RWPE1 (cell line): ENCODE measurements at regions not wholly inside any gene's neighbourhood (a gene's known extent, or its start where the extent isn't known, plus 50 kb on each side); places are given as distances from the start of the nearest gene placed in this dataset.

Experiments used
- CTCF ChIA-PET: fragments of 350-600 bp; sonication (Branson Sonifier 250); formaldehyde crosslinking; extraction: SDS; loops from one replicate; lab custom pipeline; 2021; lab: Yijun Ruan, JAX
- POLR2A ChIA-PET: fragments of 400-600 bp; formaldehyde crosslinking; extraction: SDS; loops from one replicate; lab custom pipeline; 2020; ENCODE audit warnings: antibody characterized with exemption; ENCODE audit not compliant: low non-redundant PET; lab: Yijun Ruan, JAX
- DNase-seq: peaks from one replicate; pipeline ENCODE4 v3.0.0; 2012; ENCODE audit warnings: low spot score
- H3K27ac ChIP-seq: fragments of 450-650 bp; 2 replicates; pipeline ENCODE4 v1.5.1; 2017
- CTCF ChIP-seq: fragments of 450-650 bp; conservative IDR thresholded peaks from 2 replicates; pipeline ENCODE4 v1.5.1; 2017; ENCODE audit warnings: low read depth, mild to moderate bottlenecking

DNA sequence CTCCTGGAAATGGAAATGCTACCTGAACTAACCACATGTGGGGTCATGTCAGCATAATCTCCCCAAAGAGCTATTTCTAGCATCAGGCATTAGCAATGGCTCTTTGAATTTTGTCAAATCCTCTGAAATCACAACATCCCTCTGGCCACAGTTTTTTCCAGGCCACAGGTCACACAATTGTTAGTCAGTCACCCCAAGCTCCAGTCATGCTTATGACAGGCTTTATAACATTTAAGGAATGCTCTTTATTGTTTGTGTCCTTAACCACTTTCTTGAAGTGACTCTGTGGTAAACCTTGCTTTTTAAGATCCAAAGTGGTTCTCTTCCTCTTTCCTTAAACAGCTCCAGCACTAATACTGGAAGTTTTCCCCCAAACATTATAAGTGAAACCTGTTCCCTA lies 169.2 kb upstream of the HMHB1 start:
- no peak overlapping the region for H3K27ac ChIP-seq
- ChIA-PET CTCF (no interaction called here), POLR2A (no interaction called here)
- no peak for DNase-seq
- no peak for TF ChIP-seq CTCF

- no peak for TF ChIP-seq CTCF
- POLR2A ChIA-PET: no interaction called here
- DNase-seq: no peak
- no peak overlapping the region for H3K27ac ChIP-seq
- CTCF ChIA-PET: interaction anchor here (0.6 kb wide), 1 partner anchor 55 kb away, joined by 4 read pairs; no protein-coding TSS in a partner anchor
Observed at GRCh38 chr5:143641549-143642355, 170.2 kb upstream of the HMHB1 start.

GRCh38 chr5:143638654-143639053 lies 173.3 kb upstream of the HMHB1 start:
- CTCF ChIA-PET: no interaction called here
- no peak for DNase-seq

GRCh38 chr5:143636931-143637528 lies 174.9 kb upstream of the HMHB1 start:
- POLR2A ChIA-PET: no interaction called here
- no peak for DNase-seq
- no peak overlapping the region for H3K27ac ChIP-seq
- CTCF ChIA-PET: interaction anchor here (0.6 to 0.7 kb wide), 2 partner anchors 8 to 34 kb away, joined by 3 to 4 read pairs; no protein-coding TSS in a partner anchor
- TF ChIP-seq CTCF: no peak

More at GRCh38 chr5:143638654-143639053, 173.3 kb upstream of the HMHB1 start:
- no peak for TF ChIP-seq CTCF
- no peak overlapping the region for H3K27ac ChIP-seq
- POLR2A ChIA-PET: no interaction called here

DNA sequence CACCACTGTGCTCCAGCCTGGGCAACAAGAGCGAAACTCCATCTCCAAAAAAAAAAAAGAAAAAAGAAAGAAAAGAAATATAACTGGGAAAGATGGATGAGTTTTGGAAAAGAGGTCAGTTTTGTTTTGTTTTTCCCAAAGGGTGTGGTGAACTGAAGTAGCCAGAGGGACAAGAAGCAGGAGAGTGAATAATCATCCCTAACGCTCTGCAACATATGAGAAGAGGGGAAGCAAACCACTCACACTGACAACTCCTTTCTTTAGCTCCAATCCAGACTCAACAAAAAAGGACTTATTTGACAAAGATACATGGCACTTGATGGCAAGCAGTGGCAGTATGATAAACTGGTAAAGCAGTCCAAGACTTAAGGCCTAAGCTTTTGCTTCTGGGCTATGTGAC lies 176.1 kb upstream of the HMHB1 start:
- H3K27ac ChIP-seq: no peak overlapping the region
- CTCF ChIA-PET: interaction anchor here (0.7 kb wide), 1 partner anchor 550 kb away, joined by 3 read pairs; no protein-coding TSS in a partner anchor
- TF ChIP-seq CTCF: no peak
- DNase-seq: no peak
- POLR2A ChIA-PET: no interaction called here

DNA sequence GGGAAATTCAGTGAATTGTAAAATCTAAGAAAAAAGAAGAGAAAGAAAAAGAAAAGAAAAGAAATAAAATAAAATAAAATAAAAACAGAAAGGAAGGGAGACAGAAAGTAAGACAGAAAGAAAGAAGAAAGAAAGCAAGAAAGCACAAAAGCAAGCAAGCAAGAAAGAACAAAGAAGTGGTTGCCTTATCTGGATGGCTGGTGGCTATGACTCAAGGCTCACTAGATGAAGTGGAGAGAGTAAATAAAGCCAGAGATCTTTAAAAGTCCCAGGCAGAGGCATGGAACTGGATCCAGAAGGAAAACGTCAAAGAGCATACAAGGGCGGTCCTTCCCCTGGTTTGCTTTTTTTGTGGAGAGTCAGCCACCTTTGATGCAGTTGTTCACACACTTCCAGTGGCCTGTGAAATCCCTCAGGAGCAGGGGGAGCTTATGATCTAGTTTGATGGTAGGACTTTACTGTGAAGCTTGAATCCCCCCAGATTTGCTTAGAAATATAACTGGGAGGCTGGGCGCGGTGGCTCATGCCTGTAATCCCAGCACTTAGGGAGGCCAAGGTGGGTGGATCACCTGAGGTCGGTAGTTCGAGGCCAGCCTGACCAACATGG lies 176.7 kb upstream of the HMHB1 start:
- CTCF ChIA-PET: no interaction called here
- POLR2A ChIA-PET: no interaction called here
- no peak for TF ChIP-seq CTCF
- DNase-seq: no peak
- H3K27ac ChIP-seq: no peak overlapping the region
